NCI-H1930 (cell line): ENCODE measurements at regions not wholly inside any gene's neighbourhood (a gene's known extent, or its start where the extent isn't known, plus 50 kb on each side); places are given as distances from the start of the nearest gene placed in this dataset.

Experiments used
- DNase-seq, 2 experiments: peaks; one replicate each; lab custom pipeline; 2025; lab: John Stamatoyannopoulos, UW

DNA sequence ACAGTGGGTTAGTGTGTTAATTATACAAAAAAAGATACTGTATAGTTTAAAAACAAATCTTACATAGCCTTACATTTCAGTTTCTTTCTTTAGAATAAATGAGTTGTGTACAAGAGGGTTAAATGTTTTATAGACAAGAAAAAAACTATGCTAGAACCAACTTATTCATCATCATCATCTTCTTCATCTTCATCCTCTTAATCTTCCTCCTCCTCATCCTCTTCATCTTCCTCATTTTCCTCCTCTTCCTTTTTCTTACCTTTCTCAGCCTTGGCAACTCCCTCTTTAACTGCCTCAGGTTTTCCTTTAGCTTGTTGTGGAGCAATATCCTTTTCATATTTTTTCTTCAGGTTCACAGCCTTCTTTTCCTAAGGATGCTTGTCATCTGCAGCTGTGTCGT lies 53.7 kb downstream of the RPS12 start:
- no peak for DNase-seq

- DNase-seq, result no peak
Measured at GRCh38 chr6:132872923-132873322, 58.6 kb downstream of the RPS12 start.

DNA sequence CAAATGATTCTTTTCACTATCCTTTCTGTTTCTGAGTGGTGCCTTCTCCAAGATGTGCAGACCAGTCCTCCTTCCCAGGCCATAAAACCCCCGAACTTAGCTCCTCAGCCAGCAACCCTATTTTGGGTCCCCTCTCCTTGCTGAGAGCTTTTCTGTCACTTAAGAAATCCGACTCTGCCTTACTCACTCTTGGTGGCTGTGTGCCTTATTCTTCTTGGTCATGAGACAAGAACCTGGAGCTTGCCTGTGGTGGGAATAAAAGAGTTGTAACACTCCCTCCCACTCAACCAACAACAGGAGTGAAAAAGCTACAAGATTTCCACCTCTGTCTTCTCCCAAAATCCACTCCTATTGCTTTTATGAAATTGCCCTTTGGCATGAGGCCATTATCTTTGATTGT lies 62.6 kb downstream of the RPS12 start:
- DNase-seq, result no peak

DNA sequence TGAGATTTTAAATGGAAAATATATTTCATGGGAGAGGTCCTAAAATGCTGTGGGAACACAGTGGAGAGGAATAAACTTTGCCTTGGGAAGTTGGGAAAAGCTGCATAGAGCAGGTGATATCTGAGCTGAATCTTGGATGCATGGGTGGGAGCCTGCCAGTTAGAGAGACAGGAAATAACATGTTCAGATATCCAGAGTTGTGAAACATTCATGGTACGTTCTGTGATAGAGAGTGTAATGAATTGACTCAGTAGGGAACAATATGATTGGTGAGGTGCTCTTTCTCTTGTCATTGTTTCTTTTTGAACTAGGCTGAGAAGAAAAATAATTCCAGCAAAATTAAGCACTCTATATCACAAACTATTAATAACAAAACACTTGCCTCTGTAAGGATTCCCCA lies 72.8 kb downstream of the RPS12 start:
- DNase-seq, result no peak

DNA sequence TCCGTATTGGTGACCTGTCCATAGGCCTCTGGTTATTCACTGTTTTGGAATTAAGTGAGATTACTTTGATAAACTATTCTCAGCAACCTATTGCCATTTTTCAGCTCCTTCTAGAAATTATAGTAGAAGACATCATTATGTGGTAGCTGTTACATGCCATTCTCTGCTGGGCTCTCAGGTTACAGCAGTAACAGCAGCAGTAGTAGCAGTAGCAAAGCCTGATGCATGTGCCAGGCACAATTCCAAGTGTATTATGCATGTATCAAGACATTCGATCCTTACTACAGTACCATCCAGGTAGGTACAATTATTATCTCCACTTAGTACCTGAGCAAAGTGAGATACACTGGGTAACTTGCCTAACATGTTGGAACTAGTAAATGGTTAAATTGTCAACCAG lies 74.3 kb downstream of the RPS12 start:
- no peak for DNase-seq

DNA sequence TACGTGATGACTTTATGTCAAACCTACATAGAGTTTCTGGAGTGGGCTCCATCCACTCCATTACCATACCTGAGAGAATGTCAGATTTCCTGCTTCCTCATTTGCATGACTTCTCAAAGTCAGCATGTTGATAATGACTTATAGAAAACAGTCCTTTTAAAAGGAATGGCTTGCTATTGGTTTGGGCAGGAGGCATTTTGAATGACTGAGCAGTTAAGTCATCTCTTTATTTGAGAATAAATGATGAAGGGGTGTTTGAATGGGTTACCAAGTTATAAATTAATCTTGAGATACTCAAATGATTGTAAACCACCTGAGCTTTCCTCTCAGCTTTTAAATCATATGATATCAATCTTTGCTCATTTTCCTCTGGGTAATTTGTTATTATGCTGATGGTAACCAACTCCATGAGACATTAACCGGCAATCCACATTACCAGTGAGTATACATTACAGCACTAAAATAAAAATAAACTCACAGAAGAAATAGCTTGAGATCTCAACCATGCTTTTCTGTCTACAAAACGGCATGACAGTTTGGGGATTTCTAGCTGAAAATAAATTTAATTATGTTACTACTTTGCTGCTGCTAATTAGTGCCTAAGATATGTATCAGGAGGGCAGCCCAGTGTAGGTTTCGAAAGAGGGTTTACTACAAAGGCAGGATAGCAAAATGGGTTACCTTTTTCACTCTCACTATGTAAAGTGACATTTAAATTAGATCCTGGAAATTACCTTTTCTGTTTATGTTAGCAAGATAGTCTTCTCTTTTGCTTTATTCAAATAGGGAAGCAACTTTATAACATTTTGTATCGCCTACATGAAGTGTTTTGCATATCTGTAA lies 78.8 kb downstream of the RPS12 start:
- no peak for DNase-seq

- DNase-seq, result no peak
Measured at GRCh38 chr6:132893772-132894490, 79.6 kb downstream of the RPS12 start.

DNA sequence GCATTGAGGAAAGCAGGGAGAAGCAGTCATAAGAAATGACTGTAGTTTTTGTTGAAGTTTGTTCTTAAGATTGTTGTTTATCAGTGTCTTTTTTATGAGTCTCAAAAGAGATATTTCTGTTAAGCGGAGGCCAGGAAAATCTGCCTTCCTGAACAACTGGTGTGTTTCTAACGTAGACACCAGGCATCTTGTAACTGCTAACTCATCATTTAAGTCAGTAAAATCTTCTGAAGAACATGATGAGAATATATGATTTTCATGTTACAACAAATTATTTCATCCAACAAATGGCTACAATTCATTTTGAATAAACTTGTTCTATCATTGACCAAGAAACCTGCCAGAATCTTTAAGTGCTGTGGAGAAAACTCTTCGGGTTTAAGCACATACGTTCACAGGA lies 84.0 kb downstream of the RPS12 start:
- no peak for DNase-seq

DNA sequence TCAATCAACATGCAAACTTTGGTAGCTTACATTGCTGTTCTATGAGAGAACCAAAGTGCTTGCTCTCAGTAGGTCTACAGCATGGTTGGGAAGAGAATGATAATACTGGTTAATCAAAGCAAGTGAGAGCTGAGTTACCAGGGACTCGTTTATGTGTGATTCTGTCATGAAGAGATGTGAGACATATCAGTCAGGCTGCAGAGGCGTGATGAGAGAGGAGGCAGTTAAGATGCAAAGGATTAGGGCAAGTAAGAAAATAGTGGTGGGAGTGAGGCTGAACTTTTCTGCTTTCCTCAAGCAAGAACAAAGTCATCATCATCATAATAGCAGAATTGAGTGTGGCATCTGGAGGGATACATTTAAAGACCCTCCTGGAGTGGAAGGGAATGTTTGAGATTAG lies 86.5 kb downstream of the RPS12 start:
- no peak for DNase-seq

- no peak for DNase-seq
Measured at GRCh38 chr6:132902901-132903300, 88.5 kb downstream of the RPS12 start.

DNA sequence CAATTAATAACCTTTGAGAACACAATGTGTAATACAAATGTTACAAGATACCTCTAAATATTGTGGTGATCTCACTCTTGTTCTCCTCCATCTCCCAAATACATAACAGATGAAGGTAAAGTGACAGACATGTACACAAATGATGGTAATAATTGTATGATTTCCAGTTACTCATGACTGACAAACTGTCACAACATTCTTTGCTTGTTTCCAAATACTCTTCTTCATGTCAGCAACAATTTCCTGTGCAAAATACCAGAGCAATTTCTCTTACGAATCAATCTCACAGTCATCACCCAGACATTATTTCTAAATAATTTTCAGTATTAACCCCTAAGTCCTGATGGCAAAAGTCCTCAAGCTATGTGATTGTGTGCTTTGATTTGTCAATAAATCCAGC lies 92.9 kb downstream of the RPS12 start:
- no peak for DNase-seq

DNA sequence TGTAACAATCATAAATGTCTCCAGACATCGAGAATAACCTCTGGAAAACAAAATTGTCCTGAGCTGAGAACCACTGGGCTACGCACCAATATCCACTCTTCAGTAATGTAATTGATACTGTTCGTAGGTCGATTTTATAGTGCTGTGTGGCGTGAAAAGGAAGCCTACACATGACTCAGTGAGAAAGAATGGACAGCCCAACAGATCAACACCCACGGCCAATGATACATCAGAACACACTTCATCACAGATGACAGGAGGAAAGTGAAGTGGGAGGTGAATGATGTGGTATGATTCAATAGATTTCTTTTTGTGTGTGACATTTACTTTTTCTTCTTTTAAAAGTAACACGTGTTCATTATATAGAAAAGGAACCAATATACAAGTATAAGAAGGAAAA lies 93.5 kb downstream of the RPS12 start:
- no peak for DNase-seq

DNA sequence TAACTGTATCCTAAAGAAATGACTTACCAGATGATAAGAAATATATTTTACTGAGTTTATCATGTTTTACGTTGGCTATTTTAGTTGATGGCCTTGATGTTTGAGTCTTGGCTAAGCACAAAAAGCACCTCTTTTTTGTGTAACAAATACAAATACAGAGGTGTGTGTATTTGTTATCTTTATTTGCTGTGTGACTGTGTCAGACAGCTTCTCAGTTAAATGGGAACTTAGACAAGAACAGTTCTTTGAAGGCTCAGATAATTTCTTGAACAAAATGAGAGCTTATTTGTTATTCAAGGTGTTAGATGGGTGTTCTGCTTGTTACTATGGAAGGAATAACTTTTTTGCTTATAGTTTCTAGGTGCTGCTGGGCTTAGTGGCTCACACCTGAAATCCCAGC lies 95.4 kb downstream of the RPS12 start:
- no peak for DNase-seq

DNA sequence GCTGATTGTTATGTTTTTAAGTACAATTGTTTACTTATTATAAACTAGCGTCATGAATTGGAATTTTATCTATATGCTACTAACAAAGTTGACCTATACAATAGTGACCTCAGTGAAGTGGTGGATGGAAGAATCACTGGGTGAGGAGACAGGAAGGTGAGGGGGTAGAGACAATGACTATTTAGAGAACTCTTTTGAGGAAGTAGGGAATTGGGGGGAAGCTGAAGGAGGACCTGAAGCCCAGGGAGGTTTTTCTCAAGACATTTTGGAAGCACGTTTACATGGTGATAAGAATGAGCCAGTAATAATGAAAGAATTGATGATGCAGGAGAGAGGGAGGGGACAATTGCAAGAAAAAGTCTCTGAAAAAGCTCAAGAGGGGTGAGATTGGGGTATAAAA lies 96.4 kb downstream of the RPS12 start:
- no peak for DNase-seq

- DNase-seq, result no peak
Measured at GRCh38 chr6:132919045-132919860, 104.9 kb downstream of the RPS12 start.

DNA sequence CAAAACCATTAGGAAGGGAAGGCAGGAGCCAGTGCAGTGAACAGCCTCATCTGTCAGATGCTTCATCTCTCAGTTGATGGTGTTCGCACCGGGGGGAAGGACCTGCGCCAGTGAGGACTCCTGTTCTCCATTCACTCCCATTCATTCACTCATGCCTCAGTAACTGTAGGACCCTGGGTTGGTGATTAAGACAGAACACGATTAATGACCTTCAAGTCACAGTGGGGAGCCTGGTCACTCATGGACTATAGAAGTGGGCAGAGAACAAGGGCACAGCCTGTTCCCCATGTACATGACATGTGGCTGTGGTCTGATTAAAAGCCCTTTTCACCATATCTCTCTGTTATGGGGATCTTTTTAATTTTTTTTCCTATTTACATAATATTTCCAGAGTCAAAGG lies 113.3 kb downstream of the RPS12 start:
- DNase-seq, result no peak

- no peak for DNase-seq
Measured at GRCh38 chr6:132929141-132929540, 114.8 kb downstream of the RPS12 start.

- no peak for DNase-seq
Measured at GRCh38 chr6:132931313-132931712, 116.9 kb downstream of the RPS12 start.

GRCh38 chr6:132931936-132932514 lies 117.7 kb downstream of the RPS12 start:
- peak in 1 of 2 experiments; percentile 21 for DNase-seq

- DNase-seq, result peak; percentile 80 to 82
Measured at GRCh38 chr6:132932588-132932987, 118.2 kb downstream of the RPS12 start.

- DNase-seq, result peak; percentile 84 to 87
Measured at GRCh38 chr6:132933090-132933489, 118.7 kb downstream of the RPS12 start.

DNA sequence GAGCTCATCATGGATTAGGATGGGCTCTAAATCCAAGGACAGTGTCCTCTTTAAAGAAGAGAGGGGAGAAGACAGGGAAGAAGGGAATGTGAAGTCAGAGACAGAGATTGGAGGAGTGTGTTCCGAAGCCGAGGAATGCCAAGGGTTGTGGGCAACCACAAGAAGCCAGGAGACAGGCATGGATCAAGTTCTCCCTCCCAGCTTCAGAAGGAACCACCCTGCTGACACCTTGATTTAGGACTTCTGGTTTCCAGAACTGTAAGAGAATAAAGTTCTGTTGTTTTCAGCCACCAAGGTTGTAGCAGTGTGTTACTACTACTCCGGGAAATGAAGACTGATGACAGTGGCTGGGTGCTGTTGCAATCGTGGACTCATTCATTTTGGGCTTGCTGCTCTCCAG lies 120.1 kb downstream of the RPS12 start:
- no peak for DNase-seq
